HG03045 (cell line): ENCODE measurements at regions not wholly inside any gene's neighbourhood (a gene's known extent, or its start where the extent isn't known, plus 50 kb on each side); places are given as distances from the start of the nearest gene placed in this dataset.

Source experiments
- ATAC-seq: cut with Tn5 transposase; IDR thresholded peaks from one replicate; pipeline ENCODE4 v1.9.1; 2021; ENCODE audit warnings: mild to moderate bottlenecking, moderate library complexity; ENCODE audit not compliant: unreplicated experiment

- no peak for ATAC-seq
These were observed 138.6 kb upstream of the TSC22D2 start for GRCh38 chr3:150269526-150269925.

DNA sequence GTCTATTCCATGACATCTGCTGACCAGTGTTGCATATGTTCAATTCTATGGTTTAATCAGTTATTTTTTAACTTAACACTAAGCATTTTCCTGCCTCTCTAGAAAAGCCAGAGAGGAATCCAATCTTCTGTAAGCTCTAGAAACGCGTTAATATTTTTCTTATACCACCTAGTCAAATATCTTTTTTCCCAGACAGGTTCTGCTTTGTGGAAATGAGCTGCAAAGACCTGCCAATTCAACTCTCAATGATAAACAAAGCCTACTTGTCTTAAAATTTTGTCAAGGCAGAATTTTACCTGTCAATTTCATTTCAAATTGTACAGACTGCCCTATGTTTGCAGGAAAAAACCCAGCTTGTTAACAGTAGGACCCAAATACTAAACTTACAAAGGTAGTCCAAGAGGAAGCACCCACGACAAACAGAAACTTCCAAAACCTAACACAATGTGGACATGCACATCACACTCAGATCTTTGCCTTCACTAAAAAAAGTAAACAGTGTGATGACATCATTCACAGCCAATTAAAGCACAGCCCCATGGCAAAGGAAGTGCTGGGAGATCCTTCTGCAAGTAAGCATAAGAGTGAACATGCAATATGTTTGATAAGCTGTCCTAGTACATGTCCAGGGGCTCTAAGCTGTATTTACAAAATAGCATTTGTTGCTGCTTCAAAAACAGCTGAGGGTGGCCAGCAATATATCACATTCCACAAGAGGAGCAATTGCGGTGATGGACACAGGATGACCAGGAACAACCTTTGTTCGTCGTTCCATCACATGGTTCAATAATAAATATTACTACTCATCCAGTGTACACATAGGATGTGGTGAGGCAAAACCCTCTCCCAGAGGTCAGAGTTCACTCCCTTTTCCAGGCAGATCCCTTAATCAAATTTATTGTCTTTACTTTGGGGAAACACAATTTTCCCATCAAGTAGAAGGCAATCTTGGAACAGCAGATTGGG, 139.4 kb upstream of the TSC22D2 start:
- ATAC-seq, result no peak

- ATAC-seq, result no peak
These were observed 140.8 kb upstream of the TSC22D2 start for GRCh38 chr3:150267288-150267687.

DNA sequence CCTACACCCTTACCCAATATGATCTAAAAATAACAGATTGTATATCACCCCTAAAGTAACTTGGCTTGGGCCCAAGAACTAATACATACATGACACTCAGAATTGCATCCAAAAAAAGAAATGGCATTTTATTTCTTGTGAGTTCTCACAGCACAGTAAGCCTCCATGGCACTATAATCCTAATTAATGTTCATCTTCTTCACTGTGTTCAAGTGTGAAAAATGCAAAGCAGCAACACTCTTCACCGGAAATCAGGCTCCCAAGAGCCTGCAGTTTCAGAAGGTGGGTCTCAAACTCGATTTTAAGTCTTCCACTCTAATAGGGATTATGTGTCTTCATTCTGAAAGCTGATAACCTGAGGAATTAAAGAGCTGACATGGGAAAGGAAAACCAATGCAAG, 142.8 kb upstream of the TSC22D2 start:
- ATAC-seq, result no peak

DNA sequence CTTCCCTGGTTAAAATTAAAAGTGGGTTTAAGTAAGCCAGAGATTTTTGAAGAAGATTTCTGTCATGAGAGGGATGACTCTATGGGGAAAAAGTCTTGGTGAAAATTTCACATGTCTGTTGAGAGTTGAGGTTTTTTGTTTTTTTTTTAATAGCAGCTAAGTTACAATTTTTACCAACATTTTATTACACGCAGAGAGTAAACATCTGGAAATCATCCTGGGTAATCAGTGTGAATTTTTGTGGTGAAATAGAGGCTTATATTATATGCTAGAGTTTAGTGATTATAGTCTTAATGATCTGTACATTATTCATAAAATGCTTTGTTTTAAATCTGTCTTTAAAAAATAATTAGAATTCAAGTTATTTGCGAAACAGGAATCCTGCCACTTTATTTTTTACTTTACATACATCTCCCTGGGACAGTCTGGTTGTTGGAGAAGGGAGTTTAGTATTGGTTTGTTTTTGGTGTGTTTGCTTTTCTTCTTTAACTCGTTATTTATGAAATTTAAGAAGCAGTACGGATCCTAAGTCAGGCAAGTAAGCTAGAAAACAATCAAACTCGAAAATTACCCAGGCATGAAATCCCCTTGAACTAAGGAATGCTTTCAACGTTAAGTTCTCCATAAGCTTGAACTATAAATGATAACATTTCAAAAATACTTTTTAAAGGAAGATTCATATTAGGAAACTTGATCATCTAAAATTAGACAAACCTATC, 143.4 kb upstream of the TSC22D2 start:
- ATAC-seq, result no peak

DNA sequence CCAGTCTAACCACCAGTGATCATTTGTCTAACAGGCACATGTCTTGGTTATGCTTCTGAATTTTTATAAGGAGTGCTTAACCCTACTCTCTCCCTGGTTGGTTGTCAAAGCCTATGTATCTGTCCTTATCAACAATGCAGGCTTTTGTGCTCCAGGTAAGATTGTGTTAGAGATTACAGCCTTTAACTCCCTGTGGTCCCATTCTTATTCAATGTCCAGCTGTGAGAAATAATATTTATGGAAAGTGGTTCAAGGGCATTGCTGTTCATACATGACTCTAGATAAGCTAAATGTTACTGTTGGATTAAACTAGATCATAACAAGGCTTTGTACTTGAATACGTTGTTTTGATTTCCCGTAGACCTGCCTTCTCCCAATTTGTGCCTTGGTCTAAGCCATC, 146.1 kb upstream of the TSC22D2 start:
- no peak for ATAC-seq

DNA sequence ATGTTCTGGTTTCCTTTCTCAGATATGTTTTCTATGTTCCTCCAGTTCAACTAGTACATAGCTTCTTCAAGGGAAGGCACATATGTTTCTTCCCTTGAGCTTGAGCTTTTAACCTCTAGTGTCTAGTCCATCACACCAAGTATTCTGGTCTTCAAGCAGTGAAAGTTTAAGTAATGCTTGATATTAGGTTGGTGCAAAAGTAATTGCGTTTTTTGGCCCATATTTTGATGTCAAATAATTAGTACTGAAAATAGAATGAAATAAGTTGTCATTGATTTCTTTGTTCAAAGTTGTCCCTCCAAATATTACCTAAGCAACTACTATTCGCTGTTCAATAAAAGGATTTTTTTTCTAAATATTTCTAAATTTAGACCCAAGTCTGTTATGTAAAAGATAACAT, 146.7 kb upstream of the TSC22D2 start:
- no peak for ATAC-seq

DNA sequence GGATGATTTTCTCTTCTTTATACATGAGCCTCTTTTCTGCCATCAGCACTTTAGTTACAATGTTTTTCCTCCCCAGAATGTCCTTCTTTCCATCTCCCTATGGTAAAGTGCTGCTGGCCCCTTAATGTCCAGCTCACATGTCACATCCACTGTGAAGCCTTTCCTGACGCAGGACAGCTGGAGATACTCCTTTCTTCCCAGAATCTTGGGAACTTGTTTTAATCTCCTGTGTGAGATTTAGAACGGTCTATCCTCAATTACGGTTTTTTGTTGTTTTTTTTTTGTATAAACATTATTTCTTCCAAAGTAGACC, 147.7 kb upstream of the TSC22D2 start:
- ATAC-seq, result no peak

GRCh38 chr3:150259526-150260397, 148.3 kb upstream of the TSC22D2 start:
- no peak for ATAC-seq

- ATAC-seq, result no peak
These were observed 151.3 kb upstream of the TSC22D2 start for GRCh38 chr3:150256782-150257181.

GRCh38 chr3:150256318-150256717, 151.8 kb upstream of the TSC22D2 start:
- ATAC-seq, result no peak

- ATAC-seq, result no peak
These were observed 152.3 kb upstream of the TSC22D2 start for GRCh38 chr3:150255826-150256225.

DNA sequence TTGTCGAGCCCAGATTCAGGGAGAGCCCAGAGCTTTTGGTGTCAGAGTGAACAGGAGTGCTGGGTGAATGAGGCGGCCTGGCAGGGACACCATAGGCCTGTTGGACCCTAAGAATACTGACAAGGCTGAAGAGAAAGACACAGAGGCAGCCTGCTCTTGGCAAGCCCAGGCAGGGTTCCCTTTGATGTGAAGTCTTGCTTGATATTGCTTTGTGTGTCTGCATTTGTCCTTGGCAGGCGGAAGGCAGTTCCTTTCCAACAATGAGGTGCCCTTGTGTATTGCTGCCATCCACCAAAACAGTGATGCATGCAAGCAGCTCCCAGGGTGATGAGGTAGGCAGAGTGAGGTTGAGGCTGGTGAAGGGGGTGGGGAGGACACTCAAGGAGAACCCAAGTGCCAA, 152.7 kb upstream of the TSC22D2 start:
- ATAC-seq, result no peak

GRCh38 chr3:150254309-150254708, 153.8 kb upstream of the TSC22D2 start:
- no peak for ATAC-seq

DNA sequence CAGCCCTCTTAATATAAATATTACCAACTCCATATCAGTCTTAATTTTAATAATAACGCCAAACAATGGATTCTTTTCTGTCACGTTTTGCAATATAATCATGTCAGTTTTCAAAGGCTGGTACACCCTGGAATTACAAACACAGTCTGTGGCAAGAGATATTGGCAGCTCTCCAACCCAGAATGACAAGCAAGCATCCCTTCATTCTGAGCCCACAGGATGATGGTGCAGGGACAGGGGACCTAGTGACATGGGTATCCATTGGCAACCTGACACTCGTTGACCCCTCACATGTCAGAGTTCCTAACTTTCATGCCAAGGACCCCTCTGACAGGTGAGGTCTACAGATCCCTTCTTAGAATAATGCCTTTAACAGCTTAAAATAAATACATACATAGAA, 154.5 kb upstream of the TSC22D2 start:
- ATAC-seq, result no peak

GRCh38 chr3:150252462-150252861, 155.6 kb upstream of the TSC22D2 start:
- no peak for ATAC-seq

- no peak for ATAC-seq
These were observed 156.7 kb upstream of the TSC22D2 start for GRCh38 chr3:150251187-150252062.

DNA sequence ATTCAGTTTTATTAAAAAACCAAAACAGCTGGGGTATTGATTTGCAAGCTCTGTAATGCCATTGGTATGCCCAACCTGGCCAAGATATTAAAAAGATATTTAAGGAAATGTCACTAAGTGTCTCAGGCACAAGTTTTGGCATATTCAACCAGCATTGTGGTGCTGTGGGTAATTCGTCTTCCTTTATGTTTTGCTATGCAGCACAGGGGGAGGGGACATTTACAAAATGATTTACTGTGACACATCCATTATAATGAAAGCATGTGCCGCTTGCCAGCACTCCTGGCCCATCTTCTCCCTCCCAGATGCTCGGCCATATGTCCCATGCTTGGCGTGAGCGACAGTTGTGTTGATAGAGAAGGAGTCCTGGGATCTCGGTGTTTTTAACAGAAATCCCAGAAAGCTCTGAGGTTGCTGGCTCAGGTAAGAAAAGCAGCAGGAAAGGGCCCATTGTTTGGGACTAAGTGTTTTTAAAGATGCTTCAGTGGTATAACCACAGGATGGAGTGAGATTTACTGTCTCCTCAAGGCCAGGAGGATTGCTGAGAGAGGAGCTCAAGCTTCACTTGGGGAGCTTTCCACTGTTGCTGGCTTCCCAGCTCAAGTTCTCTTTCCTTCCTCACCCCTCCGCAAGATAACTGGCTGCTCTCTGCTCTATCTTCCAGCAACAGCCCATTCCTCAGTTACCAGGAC, 158.2 kb upstream of the TSC22D2 start:
- ATAC-seq, result no peak

GRCh38 chr3:150248888-150249681, 159.0 kb upstream of the TSC22D2 start:
- no peak for ATAC-seq
